K562 (cell line): ENCODE measurements at regions not wholly inside any gene's neighbourhood (a gene's known extent, or its start where the extent isn't known, plus 50 kb on each side); places are given as distances from the start of the nearest gene placed in this dataset.

Source experiments
- ATAC-seq: fragments of 200-7000 bp; cut with Tn5 transposase; 3 replicates; pipeline ENCODE4 v1.9.1; 2020; ENCODE audit warnings: moderate library complexity
- BruUV-seq: library from RNA; stranded (reverse); fragments of 400-500 nt; replicated peaks from 2 replicates; lab custom pipeline; 2021; lab: Mats Ljungman, UMichigan
- CTCF ChIA-PET: fragments of 300-600 bp; formaldehyde crosslinking; extraction: SDS; loops from one replicate; lab custom pipeline; 2021; ENCODE audit warnings: low intra/inter-chr PET ratio; lab: Yijun Ruan, JAX
- POLR2A ChIA-PET: fragments of 300-600, 350-650 bp; sonication (Branson Sonifier 250); formaldehyde crosslinking; extraction: SDS; loops from one replicate; lab custom pipeline; 2021; ENCODE audit warnings: antibody characterized with exemption, inconsistent platforms; lab: Yijun Ruan, JAX
- DNase-seq, 4 experiments: peaks; one replicate each; pipeline versions ENCODE4 v3.0.0 to v3.0.0-alpha.2; 2011 to 2018; ENCODE audit warnings: low spot score in 3 of 4, mixed read lengths in 3 of 4; ENCODE audit errors: extremely low read depth in 1 of 4
- FAIRE-seq: peaks from 2 replicates; lab custom pipeline; 2011; peaks lifted over from hg19 to GRCh38; lab: Jason Lieb, UNC
- H2AFZ ChIP-seq: 2 replicates; pipeline ENCODE4 v1.6.0; 2011; ENCODE audit warnings: low read depth, low read length, control low read depth, inconsistent platforms
- H3K27ac ChIP-seq: fragments of 200-600 bp; 3 replicates; pipeline ENCODE4 v1.8.0; 2011; ENCODE audit warnings: low read depth, mild to moderate bottlenecking, control low read depth, inconsistent platforms, low read length, moderate library complexity, mixed read lengths; ENCODE audit errors: extremely low read depth
- H3K27me3 ChIP-seq, 2 experiments: fragments of 300-600 bp in 1 of 2; 2 replicates in 1 of 2; 3 replicates in 1 of 2; pipeline versions ENCODE4 v1.6.0 to v1.8.0; 2011; ENCODE audit warnings: inconsistent platforms in 2 of 2, low read length in 2 of 2, mild to moderate bottlenecking in 1 of 2, mixed read lengths in 1 of 2, moderate library complexity in 1 of 2; ENCODE audit not compliant: control insufficient read depth in 2 of 2, insufficient read depth in 2 of 2
- H3K36me3 ChIP-seq: fragments of 300-600 bp; 3 replicates; pipeline ENCODE4 v1.8.0; 2011; ENCODE audit warnings: mild to moderate bottlenecking, low read length, inconsistent platforms; ENCODE audit not compliant: control insufficient read depth, insufficient read depth
- H3K4me1 ChIP-seq, 2 experiments: fragments of 200-600 bp in 1 of 2; replicated peaks in 1 of 2; 2 replicates in 1 of 2; 3 replicates in 1 of 2; pipeline versions ENCODE4 v1.5.1 to v1.8.0; 2011; ENCODE audit warnings: inconsistent platforms in 2 of 2, low read length in 2 of 2, mild to moderate bottlenecking in 1 of 2, mixed read lengths in 1 of 2, moderate library complexity in 1 of 2; ENCODE audit not compliant: control insufficient read depth in 2 of 2, insufficient read depth in 2 of 2
- H3K4me2 ChIP-seq: 2 replicates; pipeline ENCODE4 v1.6.1; 2011; ENCODE audit warnings: low read length, control low read depth, inconsistent platforms, mixed read lengths; ENCODE audit not compliant: insufficient read depth
- H3K4me3 ChIP-seq: fragments of 200-600 bp; sonication (generic), shearing (Covaris generic); 2 replicates; pipeline ENCODE4 v1.5.1; 2016; ENCODE audit warnings: control low read depth, inconsistent platforms
- H3K79me2 ChIP-seq: fragments of 200-600 bp; 3 replicates; pipeline ENCODE4 v1.8.0; 2011; ENCODE audit warnings: low read length, inconsistent platforms; ENCODE audit not compliant: control insufficient read depth, insufficient read depth
- H3K9ac ChIP-seq, 2 experiments: 2 replicates each; pipeline versions ENCODE4 v1.6.0 to v1.6.1; 2011; ENCODE audit warnings: low read depth in 2 of 2, low read length in 2 of 2, control low read depth in 1 of 2, inconsistent platforms in 1 of 2, mild to moderate bottlenecking in 1 of 2, mixed read lengths in 1 of 2; ENCODE audit not compliant: insufficient read depth in 1 of 2
- H3K9me1 ChIP-seq: one replicate; pipeline ENCODE4 v1.6.0; 2011; ENCODE audit warnings: inconsistent platforms, mild to moderate bottlenecking, low read length, moderate library complexity; ENCODE audit not compliant: control insufficient read depth, insufficient read depth
- H3K9me3 ChIP-seq: replicated peaks from 2 replicates; pipeline ENCODE4 v1.5.1; 2011; ENCODE audit warnings: low read depth, low read length, inconsistent platforms; ENCODE audit not compliant: control insufficient read depth, insufficient read depth
- H4K20me1 ChIP-seq: replicated peaks from 2 replicates; pipeline ENCODE4 v1.6.1; 2011; ENCODE audit warnings: low read length, inconsistent platforms, mixed read lengths; ENCODE audit not compliant: control insufficient read depth, insufficient read depth
- ATF1 ChIP-seq, 2 experiments: fragments of 450-650 bp in 1 of 2; IDR thresholded peaks; 2 replicates each; pipeline ENCODE4 v1.6.1; 2016; ENCODE audit warnings: missing compliant biosample characterization in 1 of 2, missing genetic modification characterization in 1 of 2
- EGR1 ChIP-seq: fragments of 450-650 bp; conservative IDR thresholded peaks from 2 replicates; pipeline ENCODE4 v1.6.1; 2017; ENCODE audit warnings: mild to moderate bottlenecking
- HOMEZ ChIP-seq: fragments of 250-450 bp; sonication (Bioruptor Pico); IDR thresholded peaks from 2 replicates; pipeline ENCODE4 v1.4.0; 2020; ENCODE audit warnings: mild to moderate bottlenecking, moderate library complexity
- PHF20 ChIP-seq: fragments of 450-650 bp; IDR thresholded peaks from 2 replicates; pipeline ENCODE4 v1.6.1; 2018; ENCODE audit not compliant: partially characterized antibody
- PHF21A ChIP-seq: fragments of 450-650 bp; IDR thresholded peaks from 2 replicates; pipeline ENCODE4 v1.6.1; 2017; ENCODE audit warnings: low read depth, borderline replicate concordance
- PRPF4 ChIP-seq: fragments of 200-400 bp; formaldehyde crosslinking; IDR thresholded peaks from one replicate; pipeline ENCODE4 v1.6.1; 2017; ENCODE audit warnings: low read length, low read depth, mild to moderate bottlenecking; ENCODE audit not compliant: insufficient read depth, poor library complexity, severe bottlenecking
- SAP30 ChIP-seq: fragments of 200-600 bp; sonication (generic); IDR thresholded peaks from 2 replicates; pipeline ENCODE4 v1.6.1; 2012; ENCODE audit warnings: borderline replicate concordance, low read depth, mild to moderate bottlenecking, moderate library complexity, low read length, control low read depth, inconsistent platforms; ENCODE audit not compliant: insufficient read depth, poor library complexity, severe bottlenecking
- SIX5 ChIP-seq, 2 experiments: IDR thresholded peaks; 2 replicates each; pipeline ENCODE4 v1.6.1; 2011; ENCODE audit warnings: low read length in 2 of 2, borderline replicate concordance in 1 of 2, low read depth in 1 of 2, mild to moderate bottlenecking in 1 of 2, moderate library complexity in 1 of 2; ENCODE audit not compliant: insufficient read depth in 1 of 2
- SPI1 ChIP-seq: IDR thresholded peaks from 2 replicates; pipeline ENCODE4 v1.6.1; 2011; ENCODE audit warnings: low read depth, low read length, control low read depth, borderline replicate concordance
- STAG1 ChIP-seq: sonication (generic); formaldehyde crosslinking; IDR thresholded peaks from 2 replicates; pipeline ENCODE4 v1.5.0; 2020; ENCODE audit warnings: missing genetic modification reagents, borderline replicate concordance
- ZBED1 ChIP-seq: IDR thresholded peaks from 2 replicates; pipeline ENCODE4 v1.6.1; 2014
- ZBTB17 ChIP-seq: fragments of 450-650 bp; formaldehyde crosslinking; IDR thresholded peaks from 2 replicates; pipeline ENCODE4 v1.4.0; 2020; ENCODE audit warnings: mild to moderate bottlenecking
- ZNF134 ChIP-seq: fragments of 250-450 bp; sonication (Bioruptor Pico); conservative IDR thresholded peaks from 2 replicates; pipeline ENCODE4 v1.4.0; 2020
- ZNF217 ChIP-seq: sonication (generic); formaldehyde crosslinking; IDR thresholded peaks from 2 replicates; pipeline ENCODE4 v1.8.0; 2022; ENCODE audit warnings: mild to moderate bottlenecking, missing genetic modification reagents
- ZNF431 ChIP-seq: sonication (generic); formaldehyde crosslinking; IDR thresholded peaks from 2 replicates; pipeline ENCODE4 v1.8.0; 2022; ENCODE audit warnings: mild to moderate bottlenecking, missing genetic modification reagents
- ZNF668 ChIP-seq: fragments of 250-450 bp; sonication (Bioruptor Pico); IDR thresholded peaks from 2 replicates; pipeline ENCODE4 v1.8.0; 2022; ENCODE audit warnings: mild to moderate bottlenecking, inconsistent platforms
- WGBS: fragments of 100-300 bp; shearing (Covaris generic); methylation state at CpG from one replicate; pipeline ENCODE4 v1.1.6; 2016; ENCODE audit warnings: low coverage, mixed read lengths; ENCODE audit not compliant: insufficient coverage; ENCODE audit errors: missing lambda C conversion rate; 5-methylcytosine and 5-hydroxymethylcytosine counted together
- in situ Hi-C: fragments of 300-500 bp; cut with MboI; formaldehyde crosslinking; loops from 4 replicates; pipeline ENCODE4 v1.15.0; 2018; ENCODE audit warnings: inconsistent platforms, mixed read lengths
- intact Hi-C: fragments of 100-400 bp; cut with micrococcal nuclease; formaldehyde crosslinking; loops from 2 replicates; pipeline ENCODE4 v1.14.2; 2022

- POLR2A ChIA-PET = no interaction called here
- Histone ChIP-seq H3K4me3 (no peak overlapping the region), H3K79me2 (no peaks in the 10 kb centered on the region), H3K9me3 (no peaks in the 10 kb centered on the region), H3K9ac (no peak overlapping the region), H3K9me1 (no peaks in the 10 kb centered on the region), H3K36me3 (no peaks in the 10 kb centered on the region), H3K27me3 (no peaks in the 10 kb centered on the region), H3K27ac (no peak overlapping the region), H4K20me1 (no peaks in the 10 kb centered on the region), H3K4me1 (no peaks in the 10 kb centered on the region), H2AFZ (no peak overlapping the region), H3K4me2 (no peak overlapping the region)
- WGBS = 0% methylated on average over 2 of the region's 2 CpGs
- ATAC-seq = no peak
- FAIRE-seq = no peak
- CTCF ChIA-PET = no interaction called here
- DNase-seq = no peak
- TF ChIP-seq EGR1 = no peak
- TF ChIP-seq ZNF668 (CRISPR knock-in tag) = no peak
- no peak for TF ChIP-seq ZBTB17
- in situ Hi-C loops = no loop called here
- no TSS peak for BruUV-seq
- intact Hi-C loops = no loop called here
These were observed 447.9 kb downstream of the IRS1 start for GRCh38 chr2:226351711-226352110.

GRCh38 chr2:226339616-226340015 lies 460.0 kb downstream of the IRS1 start:
- Histone ChIP-seq H3K4me1 (no peaks in the 10 kb centered on the region), H4K20me1 (no peaks in the 10 kb centered on the region), H3K27me3 (no peaks in the 10 kb centered on the region), H3K4me3 (no peak overlapping the region), H3K79me2 (no peaks in the 10 kb centered on the region), H3K9ac (no peak overlapping the region), H3K9me1 (no peaks in the 10 kb centered on the region), H3K36me3 (no peaks in the 10 kb centered on the region), H2AFZ (no peak overlapping the region), H3K9me3 (no peaks in the 10 kb centered on the region), H3K27ac (no peak overlapping the region), H3K4me2 (no peak overlapping the region)
- intact Hi-C loops = no loop called here
- in situ Hi-C loops = no loop called here
- DNase-seq (no peak), ATAC-seq (no peak), FAIRE-seq (no peak)
- ChIA-PET POLR2A (no interaction called here), CTCF (no interaction called here)
- no peak for TF ChIP-seq ZNF217 (CRISPR knock-in tag)
- no peak for TF ChIP-seq SIX5 (IDR thresholded peaks at IDR 0.05; ENCODE audit: borderline replicate concordance in 1 of 2, insufficient read depth in 1 of 2, low read depth in 1 of 2, low read length in 2 of 2)
- TF ChIP-seq STAG1 (CRISPR knock-in tag) = no peak
- TF ChIP-seq PRPF4 = no peak
- TF ChIP-seq HOMEZ (CRISPR knock-in tag) = no peak
- TF ChIP-seq ZNF134 (CRISPR knock-in tag) = no peak
- TF ChIP-seq ZBED1 = no peak
- no peak for TF ChIP-seq SAP30
- TF ChIP-seq SPI1 = no peak
- TF ChIP-seq ZNF431 (CRISPR knock-in tag) = no peak
- no peak for TF ChIP-seq ATF1 (CRISPR knock-in tag; IDR thresholded peaks at IDR 0.05)
- no peak for TF ChIP-seq ATF1 (tag; IDR thresholded peaks at IDR 0.05)
- TF ChIP-seq PHF20 = no peak
- TF ChIP-seq PHF21A = no peak
- BruUV-seq = no TSS peak
